ENCODE measurements at regions not wholly inside any gene's neighbourhood (a gene's known extent, or its start where the extent isn't known, plus 50 kb on each side); places are given as distances from the start of the nearest gene placed in this dataset.
A peak's percentile ranks its signal among the peaks of the same experiment; 100 is the strongest.
"Not testable (repeated sequence)": the region's sequence is repeated elsewhere in the genome, so short reads cannot be mapped to it uniquely, and the experiment has no call there.

GRCh38 chr15:85258559-85259209, 121.7 kb upstream of the AKAP13 start:
- H3K9me3 Mint-ChIP-seq; H3K36me3 Mint-ChIP-seq; ATAC-seq; H3K27ac Mint-ChIP-seq; DNase-seq (ENCODE audit: low spot score in 2 of 2): not testable (repeated sequence)

- not testable (repeated sequence) for H3K27ac Mint-ChIP-seq; H3K9me3 Mint-ChIP-seq; H3K36me3 Mint-ChIP-seq; DNase-seq (ENCODE audit: low spot score in 2 of 2); ATAC-seq
These were observed 119.9 kb upstream of the AKAP13 start for GRCh38 chr15:85260526-85260925.

GRCh38 chr15:85262461-85263055, 117.8 kb upstream of the AKAP13 start:
- DNase-seq (ENCODE audit: low spot score in 2 of 2); ATAC-seq; H3K36me3 Mint-ChIP-seq; H3K9me3 Mint-ChIP-seq; H3K27ac Mint-ChIP-seq: not testable (repeated sequence)

- H3K27ac Mint-ChIP-seq, ATAC-seq: not testable (repeated sequence)
These were observed 116.5 kb upstream of the AKAP13 start for GRCh38 chr15:85263842-85264440.

GRCh38 chr15:85264614-85265190, 115.7 kb upstream of the AKAP13 start:
- not testable (repeated sequence) for DNase-seq (ENCODE audit: low spot score in 2 of 2); H3K27ac Mint-ChIP-seq; H3K9me3 Mint-ChIP-seq; H3K36me3 Mint-ChIP-seq; ATAC-seq

More at GRCh38 chr15:85263842-85264440, 116.5 kb upstream of the AKAP13 start:
- not testable (repeated sequence) for H3K9me3 Mint-ChIP-seq; DNase-seq (ENCODE audit: low spot score in 2 of 2); H3K36me3 Mint-ChIP-seq

- not testable (repeated sequence) for H3K27ac Mint-ChIP-seq; H3K9me3 Mint-ChIP-seq; DNase-seq (ENCODE audit: low spot score in 2 of 2); H3K36me3 Mint-ChIP-seq
- peak in 1 of 2 donors; percentile 28 for ATAC-seq
These were observed 113.1 kb upstream of the AKAP13 start for GRCh38 chr15:85267158-85267857.

GRCh38 chr15:85274315-85275050, 105.9 kb upstream of the AKAP13 start:
- Mint-ChIP-seq H3K27ac (no peak overlapping the region), H3K36me3 (no peaks in the 10 kb centered on the region), H3K9me3 (no peaks in the 10 kb centered on the region)
- no peak for ATAC-seq
- no peak for DNase-seq (ENCODE audit: low spot score in 2 of 2)

GRCh38 chr15:85276508-85276907, 103.9 kb upstream of the AKAP13 start:
- H3K9me3 Mint-ChIP-seq, result no peaks in the 10 kb centered on the region
- H3K36me3 Mint-ChIP-seq, result no peaks in the 10 kb centered on the region
- DNase-seq (ENCODE audit: low spot score in 2 of 2), result no peak
- H3K27ac Mint-ChIP-seq, result no peak overlapping the region
- no peak for ATAC-seq

GRCh38 chr15:85276921-85277320, 103.5 kb upstream of the AKAP13 start:
- Mint-ChIP-seq H3K36me3 (no peaks in the 10 kb centered on the region), H3K9me3 (no peaks in the 10 kb centered on the region), H3K27ac (no peak overlapping the region)
- no peak for ATAC-seq
- no peak for DNase-seq (ENCODE audit: low spot score in 2 of 2)

GRCh38 chr15:85277847-85278370, 102.5 kb upstream of the AKAP13 start:
- Mint-ChIP-seq H3K36me3 (no peaks in the 10 kb centered on the region), H3K9me3 (no peaks in the 10 kb centered on the region), H3K27ac (no peak overlapping the region)
- ATAC-seq, result no peak
- no peak for DNase-seq (ENCODE audit: low spot score in 2 of 2)

- DNase-seq (ENCODE audit: low spot score in 2 of 2) (no peak), ATAC-seq (peak in 1 of 2 donors; percentile 75)
- Mint-ChIP-seq H3K36me3 (no peaks in the 10 kb centered on the region), H3K9me3 (no peaks in the 10 kb centered on the region), H3K27ac (no peak overlapping the region)
These were observed 100.2 kb upstream of the AKAP13 start for GRCh38 chr15:85280203-85280602.

- Mint-ChIP-seq H3K27ac (no peak overlapping the region), H3K36me3 (no peaks in the 10 kb centered on the region), H3K9me3 (no peaks in the 10 kb centered on the region)
- ATAC-seq (no peak), DNase-seq (ENCODE audit: low spot score in 2 of 2) (no peak)
These were observed 99.0 kb upstream of the AKAP13 start for GRCh38 chr15:85281293-85281882.

GRCh38 chr15:85282504-85283115, 97.8 kb upstream of the AKAP13 start:
- no peak for DNase-seq (ENCODE audit: low spot score in 2 of 2)
- ATAC-seq, result no peak
- no peak overlapping the region for H3K27ac Mint-ChIP-seq
- no peaks in the 10 kb centered on the region for H3K36me3 Mint-ChIP-seq
- no peaks in the 10 kb centered on the region for H3K9me3 Mint-ChIP-seq

GRCh38 chr15:85283815-85284214, 96.6 kb upstream of the AKAP13 start:
- not testable (repeated sequence) for H3K27ac Mint-ChIP-seq; ATAC-seq; H3K36me3 Mint-ChIP-seq; DNase-seq (ENCODE audit: low spot score in 2 of 2); H3K9me3 Mint-ChIP-seq

- Mint-ChIP-seq H3K9me3 (no peaks in the 10 kb centered on the region), H3K27ac (no peak overlapping the region), H3K36me3 (no peaks in the 10 kb centered on the region)
- DNase-seq (ENCODE audit: low spot score in 2 of 2), result no peak
- no peak for ATAC-seq
These were observed 95.9 kb upstream of the AKAP13 start for GRCh38 chr15:85284497-85284896.
